Upper lobe of left lung (tissue), 6 donors: ENCODE measurements at regions not wholly inside any gene's neighbourhood (a gene's known extent, or its start where the extent isn't known, plus 50 kb on each side); places are given as distances from the start of the nearest gene placed in this dataset.
"Not testable (repeated sequence)": the region's sequence is repeated elsewhere in the genome, so short reads cannot be mapped to it uniquely, and the experiment has no call there.

Experiments used
- ATAC-seq, 2 donors: fragments of 200-7000 bp; cut with Tn5 transposase; one replicate each; pipeline ENCODE4 v1.9.1; 2022; ENCODE audit warnings: mild to moderate bottlenecking in 2 of 2, moderate library complexity in 2 of 2; ENCODE audit not compliant: low FRiP score in 2 of 2
- DNase-seq, 2 donors: peaks; one replicate each; pipeline ENCODE4 v3.0.0-alpha.2; 2019 to 2020
- H3K27ac ChIP-seq, 4 donors: fragments of 200-600 bp; sonication (generic); one replicate each; pipeline ENCODE4 v1.5.1; 2016 to 2019
- H3K27me3 ChIP-seq, 4 donors: fragments of 200-600 bp; sonication (generic); one replicate each; pipeline ENCODE4 v1.5.1; 2017 to 2019
- H3K36me3 ChIP-seq, 4 donors: fragments of 200-600 bp; sonication (generic); one replicate each; pipeline ENCODE4 v1.5.1; 2016 to 2019
- H3K4me1 ChIP-seq, 4 donors: fragments of 200-600 bp; sonication (generic); one replicate each; pipeline ENCODE4 v1.5.1; 2018 to 2019
- H3K4me3 ChIP-seq, 4 donors: fragments of 200-600 bp; sonication (generic); one replicate each; pipeline ENCODE4 v1.5.1; 2017 to 2019; ENCODE audit warnings: mild to moderate bottlenecking in 2 of 4, moderate library complexity in 1 of 4
- H3K9me3 ChIP-seq, 4 donors: fragments of 200-600 bp; sonication (generic); one replicate each; pipeline ENCODE4 v1.5.1; 2018 to 2019
- EP300 ChIP-seq, 4 donors: sonication (generic); formaldehyde crosslinking; IDR thresholded peaks; one replicate each; pipeline ENCODE4 v1.5.1; 2017; ENCODE audit warnings: antibody characterized with exemption in 4 of 4, control low read depth in 2 of 4
- POLR2A ChIP-seq, 4 donors: fragments of 450-650 bp; IDR thresholded peaks; one replicate each; pipeline ENCODE4 v1.5.1; 2016 to 2017; ENCODE audit warnings: antibody characterized with exemption in 4 of 4, mild to moderate bottlenecking in 2 of 4
- POLR2AphosphoS5 ChIP-seq, 2 donors: sonication (generic); formaldehyde crosslinking; IDR thresholded peaks; one replicate each; pipeline ENCODE4 v1.5.1; 2017; ENCODE audit warnings: antibody characterized with exemption in 2 of 2
- WGBS, 2 donors: methylation state at CpG; one replicate each; pipeline ENCODE4 v1.1.5; 2017 to 2018; 5-methylcytosine and 5-hydroxymethylcytosine counted together
- TF ChIP-seq, protein P1 (sequence below), 6 experiments: fragments of 450-650 bp in 4 of 6; fragments of 200-600 bp in 2 of 6; sonication (generic) in 2 of 6; IDR thresholded peaks; one replicate each; pipeline ENCODE4 v1.5.1; 2016 to 2019; ENCODE audit warnings: antibody characterized with exemption in 6 of 6
- donor health status: DM: no; HTN: no; CAD: no; lungs with moderate emphysema.
- donor health status: DM: no; HTN: yes; CAD: no; lungs with severe emphysema.

DNA sequence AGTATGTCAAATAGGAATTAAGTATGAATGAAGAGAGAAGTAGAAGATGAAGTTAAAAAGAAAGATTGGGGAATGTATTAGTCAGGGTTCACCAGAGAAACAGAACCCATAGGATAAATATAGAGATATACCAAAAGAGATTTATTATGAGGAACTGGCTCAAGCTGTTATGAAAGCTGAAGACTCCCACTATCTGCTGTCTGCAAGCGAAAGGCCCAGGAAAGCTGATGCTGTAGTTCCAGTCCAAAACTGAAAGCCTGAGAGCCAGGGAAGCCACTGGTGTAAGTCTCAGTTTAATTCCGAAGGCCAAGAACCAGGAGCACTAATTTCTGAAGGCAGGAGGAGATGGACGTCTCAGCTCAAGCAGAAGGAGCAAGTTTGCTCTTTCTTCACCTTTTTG, 200.9 kb upstream of the FN1 start:
- H3K4me1 ChIP-seq: no peaks in the 10 kb centered on the region
- ATAC-seq: no peak
- DNase-seq: no peak
- TF ChIP-seq EP300 (IDR thresholded peaks at IDR 0.05) (no peak), POLR2AphosphoS5 (IDR thresholded peaks at IDR 0.05) (no peak), POLR2A (IDR thresholded peaks at IDR 0.05) (no peak)
- TF ChIP-seq, protein P1, sequence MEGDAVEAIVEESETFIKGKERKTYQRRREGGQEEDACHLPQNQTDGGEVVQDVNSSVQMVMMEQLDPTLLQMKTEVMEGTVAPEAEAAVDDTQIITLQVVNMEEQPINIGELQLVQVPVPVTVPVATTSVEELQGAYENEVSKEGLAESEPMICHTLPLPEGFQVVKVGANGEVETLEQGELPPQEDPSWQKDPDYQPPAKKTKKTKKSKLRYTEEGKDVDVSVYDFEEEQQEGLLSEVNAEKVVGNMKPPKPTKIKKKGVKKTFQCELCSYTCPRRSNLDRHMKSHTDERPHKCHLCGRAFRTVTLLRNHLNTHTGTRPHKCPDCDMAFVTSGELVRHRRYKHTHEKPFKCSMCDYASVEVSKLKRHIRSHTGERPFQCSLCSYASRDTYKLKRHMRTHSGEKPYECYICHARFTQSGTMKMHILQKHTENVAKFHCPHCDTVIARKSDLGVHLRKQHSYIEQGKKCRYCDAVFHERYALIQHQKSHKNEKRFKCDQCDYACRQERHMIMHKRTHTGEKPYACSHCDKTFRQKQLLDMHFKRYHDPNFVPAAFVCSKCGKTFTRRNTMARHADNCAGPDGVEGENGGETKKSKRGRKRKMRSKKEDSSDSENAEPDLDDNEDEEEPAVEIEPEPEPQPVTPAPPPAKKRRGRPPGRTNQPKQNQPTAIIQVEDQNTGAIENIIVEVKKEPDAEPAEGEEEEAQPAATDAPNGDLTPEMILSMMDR (IDR thresholded peaks at IDR 0.05): no peak
- H3K27ac ChIP-seq: no peak overlapping the region
- peaks cover 0 to 7% (median 2%) of the 10 kb centered on the region in 4 donors for H3K9me3 ChIP-seq
- no peaks in the 10 kb centered on the region for H3K27me3 ChIP-seq
- WGBS, 2 donors: 70 to 94% methylated on average over 3 of the region's 3 CpGs
- H3K4me3 ChIP-seq: no peak overlapping the region
- no peaks in the 10 kb centered on the region for H3K36me3 ChIP-seq

DNA sequence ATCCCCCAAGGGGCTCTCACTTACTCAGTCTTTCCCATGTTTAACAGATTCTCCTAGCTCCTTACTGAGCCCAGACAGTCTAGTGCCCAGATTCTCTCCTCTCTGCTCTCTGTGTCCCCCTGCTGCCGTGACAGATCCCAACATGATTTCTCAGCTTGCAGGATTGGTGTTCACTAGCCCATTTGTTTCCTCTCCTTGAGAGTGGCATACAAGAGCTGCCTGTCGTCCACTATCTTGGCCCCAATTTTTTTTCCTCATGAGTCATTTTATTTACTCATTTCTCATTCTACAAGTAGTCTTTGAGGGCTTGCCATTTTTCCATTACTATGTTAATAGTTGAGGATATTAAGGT, 199.9 kb upstream of the FN1 start:
- Histone ChIP-seq H3K27me3 (no peaks in the 10 kb centered on the region), H3K27ac (no peak overlapping the region), H3K9me3 (peaks cover 0 to 9% (median 4%) of the 10 kb centered on the region in 4 donors), H3K36me3 (no peaks in the 10 kb centered on the region), H3K4me3 (no peak overlapping the region), H3K4me1 (no peaks in the 10 kb centered on the region)
- DNase-seq (no peak), ATAC-seq (peak in 1 of 2 donors; percentile 63)
- TF ChIP-seq EP300 (IDR thresholded peaks at IDR 0.05): no peak
- TF ChIP-seq POLR2A (IDR thresholded peaks at IDR 0.05): no peak
- no peak for TF ChIP-seq POLR2AphosphoS5 (IDR thresholded peaks at IDR 0.05)
- TF ChIP-seq, protein P1 (IDR thresholded peaks at IDR 0.05): no peak
- 57 to 70% methylated on average over 2 of the region's 2 CpGs for WGBS, 2 donors

DNA sequence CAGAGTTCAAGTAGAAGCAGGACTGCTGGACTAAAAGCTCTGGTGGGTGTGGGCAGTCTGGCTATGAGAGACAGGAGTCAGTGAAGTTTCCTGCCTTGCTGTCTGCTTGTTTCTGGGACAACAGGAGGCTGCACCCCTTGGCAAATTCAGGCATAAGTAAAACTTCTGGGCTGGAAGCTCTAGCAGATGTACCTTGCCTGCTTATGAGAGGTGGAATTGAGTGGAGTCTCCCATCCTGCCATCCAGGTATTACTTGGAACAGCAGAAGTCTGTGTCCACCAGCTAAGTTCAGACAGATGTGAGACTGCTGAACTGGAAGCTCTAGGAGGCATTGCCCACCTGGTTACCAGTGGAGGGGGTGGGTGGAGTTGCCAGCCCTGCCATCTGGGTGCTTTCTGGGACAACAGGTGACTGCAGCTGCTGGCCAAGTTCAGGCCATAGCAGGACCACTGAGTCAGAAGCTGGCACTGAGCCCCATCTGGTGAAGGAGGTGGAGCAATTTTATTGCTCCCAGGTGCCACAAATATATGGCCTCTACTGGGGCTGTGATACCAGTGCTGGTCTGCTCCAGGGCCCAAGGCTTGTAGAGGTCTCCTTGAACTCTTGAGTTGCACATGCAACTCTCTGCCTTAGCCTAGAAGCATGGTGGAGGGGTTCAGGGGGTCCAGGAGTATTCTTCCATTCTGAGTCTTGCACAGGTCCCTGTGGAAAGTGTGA, 199.4 kb upstream of the FN1 start:
- ATAC-seq: peak in 1 of 2 donors; percentile 22
- H3K27me3 ChIP-seq: no peaks in the 10 kb centered on the region
- TF ChIP-seq POLR2AphosphoS5 (IDR thresholded peaks at IDR 0.05): no peak
- TF ChIP-seq, protein P1 (IDR thresholded peaks at IDR 0.05): no peak
- TF ChIP-seq EP300 (IDR thresholded peaks at IDR 0.05): no peak
- no peak for TF ChIP-seq POLR2A (IDR thresholded peaks at IDR 0.05)

DNA sequence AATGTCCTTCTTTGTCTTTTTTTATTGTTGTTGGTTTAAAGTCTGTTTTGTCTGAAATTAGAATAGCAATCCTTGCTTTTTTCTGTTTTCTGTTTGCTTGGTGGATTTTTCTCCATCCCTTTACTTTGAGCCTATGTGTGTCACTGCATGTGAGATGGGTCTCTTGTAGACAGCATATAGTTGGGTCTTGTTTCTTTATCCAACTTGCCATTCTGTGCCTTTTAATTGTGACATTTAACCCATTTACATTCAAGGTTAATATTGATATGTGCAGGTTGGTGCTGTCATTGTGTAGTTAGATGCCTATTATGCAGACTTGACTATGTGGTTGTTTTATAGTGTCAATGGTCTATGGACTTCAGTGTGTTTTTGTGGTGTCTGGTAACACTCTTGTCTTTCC, 197.5 kb upstream of the FN1 start:
- H3K4me3 ChIP-seq: no peak overlapping the region
- H3K36me3 ChIP-seq: no peaks in the 10 kb centered on the region
- H3K27me3 ChIP-seq: no peaks in the 10 kb centered on the region
- DNase-seq (no peak), ATAC-seq (no peak)
- no peak overlapping the region for H3K27ac ChIP-seq
- no peaks in the 10 kb centered on the region for H3K4me1 ChIP-seq
- TF ChIP-seq, protein P1 (IDR thresholded peaks at IDR 0.05): no peak
- TF ChIP-seq POLR2AphosphoS5 (IDR thresholded peaks at IDR 0.05): no peak
- no peak for TF ChIP-seq EP300 (IDR thresholded peaks at IDR 0.05)
- TF ChIP-seq POLR2A (IDR thresholded peaks at IDR 0.05): no peak
- H3K9me3 ChIP-seq: peaks cover 0 to 12% (median 5%) of the 10 kb centered on the region in 4 donors

More for the DNA sequence above, 199.4 kb upstream of the FN1 start:
- Histone ChIP-seq H3K27ac (no peak overlapping the region), H3K4me3 (no peak overlapping the region), H3K4me1 (no peaks in the 10 kb centered on the region), H3K9me3 (peaks cover 0 to 12% (median 5%) of the 10 kb centered on the region in 4 donors), H3K36me3 (no peaks in the 10 kb centered on the region)
- no peak for DNase-seq

DNA sequence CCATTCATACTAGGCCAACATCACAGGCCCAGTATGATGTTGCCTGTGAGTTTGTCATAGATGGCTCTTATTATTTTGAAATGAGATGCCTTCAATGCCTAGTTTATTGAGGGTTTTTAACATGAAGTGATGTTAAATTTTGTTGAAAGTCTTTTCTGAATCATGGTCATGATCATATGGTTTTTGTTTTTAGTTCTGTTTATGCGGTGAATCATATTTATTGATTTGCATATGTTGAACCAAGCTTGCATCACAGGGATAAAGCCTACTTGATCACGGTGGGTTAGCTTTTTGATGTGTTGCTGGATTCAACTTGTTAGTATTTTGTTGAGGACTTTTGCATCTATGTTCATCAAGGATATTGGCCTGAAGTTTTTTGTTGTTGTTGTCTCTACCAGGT, 195.8 kb upstream of the FN1 start:
- ATAC-seq (no peak), DNase-seq (no peak)
- Histone ChIP-seq H3K36me3 (no peaks in the 10 kb centered on the region), H3K4me3 (no peak overlapping the region), H3K9me3 (peaks cover 0 to 12% (median 5%) of the 10 kb centered on the region in 4 donors), H3K27ac (no peak overlapping the region), H3K27me3 (no peaks in the 10 kb centered on the region), H3K4me1 (no peaks in the 10 kb centered on the region)
- 93 to 100% methylated on average over 2 of the region's 2 CpGs for WGBS, 2 donors
- TF ChIP-seq EP300 (IDR thresholded peaks at IDR 0.05) (no peak), POLR2AphosphoS5 (IDR thresholded peaks at IDR 0.05) (no peak)

DNA sequence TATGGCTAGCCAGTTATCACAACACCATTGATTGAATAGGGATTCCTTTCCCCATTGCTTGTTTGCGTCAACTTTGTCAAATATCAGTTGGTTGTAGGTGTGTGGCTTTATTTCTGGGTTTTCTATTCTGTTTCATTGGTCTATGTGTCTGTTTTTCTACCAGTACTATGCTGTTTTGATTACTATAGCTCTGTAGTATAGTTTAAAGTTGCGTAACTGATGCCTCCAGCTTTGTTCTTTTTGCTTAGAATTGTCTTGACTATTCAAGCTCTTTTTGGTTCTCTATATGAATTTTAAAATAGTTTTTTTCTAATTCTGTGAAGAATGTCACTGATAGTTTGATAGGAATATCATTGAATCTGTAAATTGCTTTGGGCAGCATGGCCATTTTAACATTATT, 194.9 kb upstream of the FN1 start:
- H3K36me3 ChIP-seq, H3K4me3 ChIP-seq, ATAC-seq, H3K27ac ChIP-seq, H3K4me1 ChIP-seq, DNase-seq, H3K27me3 ChIP-seq: not testable (repeated sequence)
- 94 to 98% methylated on average over 2 of the region's 2 CpGs for WGBS, 2 donors
- H3K9me3 ChIP-seq: peaks cover 0 to 12% (median 5%) of the 10 kb centered on the region in 4 donors
